Bone marrow (tissue), 2 donors: ENCODE measurements at regions not wholly inside any gene's neighbourhood (a gene's known extent, or its start where the extent isn't known, plus 50 kb on each side); places are given as distances from the start of the nearest gene placed in this dataset.

ENCODE experiments used
- DNase-seq, 2 donors: peaks; one replicate each; lab custom pipeline; 2025; lab: John Stamatoyannopoulos, UW

DNA sequence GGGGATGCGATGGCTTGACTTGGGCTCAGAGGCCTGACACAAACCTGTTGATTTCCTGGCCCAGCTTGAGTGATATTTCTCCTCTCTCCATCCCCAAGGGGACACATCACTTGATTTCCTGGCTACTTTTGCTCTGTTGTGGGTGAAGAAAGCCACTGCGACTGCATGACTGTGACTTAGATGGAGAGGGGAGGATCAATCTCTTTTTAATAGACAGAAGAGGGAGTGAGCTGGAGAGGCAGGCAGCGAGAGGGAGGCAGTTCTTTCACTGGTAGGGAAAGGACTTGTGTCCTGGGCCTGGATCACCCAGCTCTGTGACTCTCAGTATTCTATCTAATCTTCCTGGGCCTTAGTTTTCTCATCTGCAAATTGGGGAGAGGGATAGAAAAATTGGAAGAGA is 189.8 kb upstream of the RGMA start:
- DNase-seq = no peak

DNA sequence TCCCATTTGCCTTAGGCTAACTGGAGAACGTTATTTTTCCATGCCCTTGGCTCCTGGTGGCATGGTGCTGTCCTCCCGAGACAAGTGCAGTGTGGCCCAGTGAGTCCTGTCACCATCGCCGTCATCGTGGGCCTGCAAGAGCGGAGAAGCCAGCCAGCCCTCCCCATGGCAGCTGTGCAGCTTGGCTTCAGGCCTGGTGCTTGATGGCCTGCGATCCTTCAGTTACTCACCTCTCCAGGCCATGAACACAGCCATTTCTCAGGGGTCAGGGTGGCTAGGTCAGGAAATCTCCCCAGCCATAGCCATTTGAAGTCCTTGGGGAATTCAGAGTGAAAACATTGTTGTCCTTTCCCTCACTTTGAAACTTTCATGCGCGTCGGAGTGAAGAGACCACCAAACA is 189.0 kb upstream of the RGMA start:
- DNase-seq = no peak

DNA sequence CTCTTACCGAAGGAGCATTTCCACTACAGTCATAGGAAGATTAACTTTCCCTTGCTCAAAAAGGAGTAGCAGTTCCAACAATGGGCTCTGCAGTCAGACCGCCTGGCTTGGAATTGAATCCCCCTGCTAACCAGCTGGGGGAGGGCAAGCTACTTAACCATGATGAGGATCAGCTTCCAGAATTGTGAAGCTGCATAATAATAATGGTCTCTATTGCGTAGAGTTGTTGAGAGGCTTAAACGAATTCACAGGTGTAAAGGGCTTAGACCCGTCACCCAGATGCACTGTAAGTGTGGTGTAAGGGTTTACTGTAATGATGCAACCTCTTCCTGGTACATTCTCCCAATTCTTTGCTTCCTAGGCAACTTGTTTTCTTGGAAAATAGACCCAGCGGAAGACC is 185.2 kb upstream of the RGMA start:
- no peak for DNase-seq

DNA sequence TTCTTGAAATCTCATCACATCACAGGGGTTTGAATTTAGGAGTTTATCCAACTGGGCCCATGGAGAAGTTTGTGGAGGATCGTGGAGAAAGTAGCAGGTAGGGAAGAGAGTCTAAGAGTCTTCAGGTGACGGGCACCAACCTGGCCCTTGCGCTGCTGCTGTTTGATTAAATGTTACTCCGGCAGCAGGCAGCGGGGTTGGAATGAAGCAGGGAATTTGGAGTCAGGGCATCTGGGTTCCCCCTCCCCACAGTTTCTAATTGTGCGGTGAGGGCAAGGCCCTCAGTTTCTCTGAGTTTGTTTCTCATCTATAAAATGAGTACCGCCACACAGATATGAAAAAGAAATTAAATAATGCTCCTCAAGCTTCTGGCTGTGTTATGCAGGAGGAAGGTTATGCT is 182.9 kb upstream of the RGMA start:
- DNase-seq = no peak

DNA sequence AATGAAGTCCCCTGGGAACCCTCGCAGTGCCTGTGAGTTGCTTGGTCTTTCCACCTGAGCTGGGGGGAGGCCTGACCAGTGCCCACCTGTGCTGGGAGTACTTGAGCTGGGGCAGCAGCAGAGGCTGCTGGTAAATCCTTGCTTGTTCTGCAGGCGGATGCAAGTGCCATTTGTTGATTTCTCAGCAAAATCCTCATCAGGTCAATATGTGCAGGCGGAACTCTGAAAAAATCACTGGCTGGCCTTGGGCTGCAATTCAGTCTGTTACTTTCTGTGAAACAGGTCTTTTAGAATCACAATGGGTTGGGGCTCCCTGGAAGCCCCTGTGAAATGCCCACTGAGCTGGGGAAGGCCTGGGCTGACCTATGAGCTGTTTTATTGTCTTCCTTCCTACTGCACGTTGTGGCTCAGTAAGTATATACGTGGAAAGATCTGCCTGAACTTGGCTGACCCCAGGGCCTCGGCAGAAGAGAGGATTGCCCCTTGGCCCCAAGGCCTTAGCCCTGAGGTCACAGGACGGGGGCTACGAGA is 182.0 kb upstream of the RGMA start:
- DNase-seq = no peak

DNA sequence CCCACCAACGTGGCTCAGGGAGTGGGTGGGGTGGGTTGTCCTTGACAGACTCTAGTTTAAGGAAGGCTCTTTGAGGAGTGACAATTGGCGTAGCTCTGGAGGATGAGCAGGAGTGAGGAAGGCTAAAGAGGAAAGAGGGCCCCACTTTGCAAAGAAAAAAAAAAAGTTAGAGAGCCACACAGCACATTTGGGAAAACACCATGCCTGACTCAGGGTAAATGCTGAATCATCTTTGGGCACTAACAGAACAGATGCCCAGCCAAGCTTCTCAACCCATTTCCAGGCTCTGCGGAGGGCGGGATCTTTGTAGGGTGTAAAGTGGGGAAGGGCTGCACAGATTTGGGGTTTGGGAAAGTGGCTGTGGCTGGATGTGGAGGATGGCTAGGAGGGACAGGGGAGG is 179.1 kb upstream of the RGMA start:
- DNase-seq = no peak

DNA sequence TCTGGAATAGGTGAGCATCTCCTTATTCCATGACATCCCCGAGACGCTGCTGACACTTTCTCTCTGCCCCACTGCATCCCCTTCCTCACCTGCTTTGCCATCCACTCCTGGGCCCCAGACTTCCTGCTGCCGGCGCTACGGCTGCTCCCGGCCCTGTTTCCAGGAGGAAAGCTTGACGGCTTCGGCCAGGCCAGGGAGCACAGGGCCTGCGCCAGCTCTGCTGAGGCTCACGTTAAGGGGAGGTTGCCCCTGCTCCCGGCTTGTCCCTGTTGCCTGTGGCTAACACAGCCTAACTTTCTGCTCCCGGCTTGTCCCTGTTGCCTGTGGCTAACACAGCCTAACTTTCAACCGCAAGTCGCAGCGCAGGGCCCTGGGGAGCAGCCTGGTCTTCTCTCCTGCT is 177.3 kb upstream of the RGMA start:
- DNase-seq = no peak

DNA sequence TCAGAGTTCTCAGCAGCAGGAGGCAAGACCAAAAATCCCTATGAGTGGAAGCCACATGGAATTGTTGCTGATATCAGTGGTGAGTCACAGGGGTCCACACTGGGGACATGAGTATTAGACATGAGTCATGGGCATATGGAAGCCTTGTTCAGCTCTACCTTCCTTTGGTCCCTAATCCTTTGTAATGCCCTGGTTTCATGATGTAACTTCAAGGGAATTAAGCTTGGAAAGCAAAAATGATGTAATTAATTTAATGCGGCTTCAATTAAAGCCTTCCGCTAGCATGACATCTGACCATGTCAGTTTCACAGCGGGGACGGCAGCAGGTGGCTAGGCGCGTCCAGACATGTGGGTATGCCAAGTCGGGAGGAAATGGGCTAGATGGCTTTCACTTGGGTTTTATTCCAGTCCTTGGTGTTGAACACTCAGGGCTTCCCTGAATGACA is 176.1 kb upstream of the RGMA start:
- DNase-seq = no peak

DNA sequence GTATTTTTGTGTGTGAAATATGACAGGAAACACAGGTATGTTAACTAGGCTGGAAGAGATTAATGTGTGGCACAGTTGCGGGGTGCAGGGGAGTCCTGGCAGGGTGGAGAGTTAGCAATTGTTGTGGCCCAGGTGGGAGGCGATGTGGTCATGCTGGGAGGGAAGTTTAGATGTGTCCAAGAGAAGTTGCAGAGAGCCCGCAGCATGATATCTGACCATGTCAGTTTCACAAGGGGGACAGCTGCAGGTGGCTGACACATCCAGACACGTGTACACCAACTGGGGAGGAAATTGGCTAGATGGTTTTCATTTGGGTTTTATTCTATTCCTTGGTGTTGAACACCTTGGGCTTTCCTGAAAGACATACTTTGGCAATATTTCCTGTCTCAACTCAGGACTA is 172.8 kb upstream of the RGMA start:
- no peak for DNase-seq

DNA sequence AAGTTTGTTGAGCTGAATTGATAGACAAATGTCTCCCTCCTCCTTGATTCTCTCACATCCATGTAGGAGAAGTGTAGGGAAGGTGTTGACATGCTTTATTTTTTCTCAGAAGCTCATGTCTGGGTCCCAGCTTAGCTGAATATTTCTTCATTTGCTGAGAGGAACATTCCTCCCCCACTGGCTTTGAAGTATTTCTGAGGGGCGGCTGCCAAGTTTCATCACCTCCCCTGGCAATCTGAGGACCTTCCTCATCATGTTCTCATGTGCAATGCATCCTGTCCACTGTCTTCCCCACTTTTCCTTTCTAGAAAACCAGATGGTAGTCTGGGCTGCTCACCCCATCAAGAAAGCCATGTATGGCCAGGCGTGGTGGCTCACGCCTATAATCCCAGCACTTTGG is 168.9 kb upstream of the RGMA start:
- DNase-seq = no peak

DNA sequence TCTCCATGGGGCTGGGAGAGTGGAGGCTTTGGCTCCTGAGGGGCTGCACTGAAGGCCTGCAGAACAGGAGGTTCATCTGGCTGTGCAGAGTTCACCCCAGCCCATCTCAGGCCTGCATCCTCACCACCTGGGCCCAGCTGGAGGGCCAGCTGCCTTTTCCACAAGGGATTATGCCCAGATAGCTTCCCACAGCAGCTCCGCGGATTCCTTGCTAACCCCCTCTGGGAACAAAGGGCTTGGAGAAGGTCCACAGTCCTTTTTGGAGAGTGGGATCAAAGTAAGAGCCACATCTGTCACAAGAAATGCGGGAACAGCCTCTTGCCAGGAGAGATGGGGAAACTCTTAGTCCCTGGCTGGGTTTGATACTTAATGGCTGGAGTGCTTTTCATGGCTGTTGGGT is 164.7 kb upstream of the RGMA start:
- DNase-seq = no peak

DNA sequence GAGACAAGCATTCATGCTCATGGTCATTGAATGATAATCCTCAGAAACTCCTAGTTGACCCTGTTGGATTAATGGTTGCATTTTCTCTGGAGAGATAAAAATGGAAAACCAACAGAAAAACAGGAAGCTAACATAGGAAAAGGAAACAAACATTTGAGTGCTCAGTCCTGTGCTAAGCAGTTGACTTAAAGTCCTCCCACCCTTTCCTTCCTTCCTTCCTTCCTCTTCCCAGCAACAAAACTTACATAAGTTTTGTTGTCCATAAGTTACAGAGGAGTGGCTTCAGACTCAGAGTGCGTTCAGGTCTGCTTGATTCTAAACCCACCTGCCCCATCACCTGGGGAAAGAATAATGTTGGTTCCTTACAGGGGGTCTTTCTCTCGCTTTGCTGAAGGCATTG is 163.8 kb upstream of the RGMA start:
- DNase-seq = no peak

DNA sequence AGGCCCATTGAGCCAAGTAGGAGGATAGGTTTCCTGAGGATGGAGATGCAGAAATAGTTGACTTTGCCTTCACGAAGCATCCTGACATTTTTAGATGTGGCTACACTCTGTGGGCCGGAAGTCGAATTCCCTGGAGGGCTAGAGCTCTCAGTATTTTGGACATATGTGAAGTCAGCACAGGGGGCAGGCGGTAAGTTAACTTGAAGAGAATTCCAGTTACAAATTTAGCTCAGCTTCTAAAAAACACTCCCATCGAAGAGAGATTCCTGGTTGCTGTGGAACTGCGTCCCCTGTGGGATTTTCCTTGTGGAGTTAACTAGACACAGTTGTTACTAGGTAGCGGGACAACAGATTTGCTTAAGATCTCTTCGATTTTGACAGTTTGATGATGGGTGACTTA is 161.9 kb upstream of the RGMA start:
- DNase-seq = no peak

DNA sequence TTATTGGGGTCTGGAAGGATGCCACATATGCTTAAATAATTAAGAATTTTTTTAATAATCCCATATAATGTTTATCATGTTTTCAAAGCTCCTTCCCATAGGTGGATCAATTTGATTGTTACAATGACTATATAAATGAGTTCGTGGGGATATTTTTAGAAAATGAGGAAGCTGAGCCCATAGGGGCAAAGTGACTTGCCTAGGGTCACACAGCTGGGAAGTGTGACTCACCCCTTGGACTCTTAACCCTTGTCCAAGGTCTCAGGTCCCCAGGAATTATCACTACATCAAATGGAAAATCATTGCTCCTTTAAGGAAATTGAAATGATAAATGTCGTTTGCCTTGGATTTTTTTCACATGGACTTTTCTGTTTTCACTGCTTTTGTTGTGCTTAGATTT is 161.2 kb upstream of the RGMA start:
- DNase-seq = no peak

DNA sequence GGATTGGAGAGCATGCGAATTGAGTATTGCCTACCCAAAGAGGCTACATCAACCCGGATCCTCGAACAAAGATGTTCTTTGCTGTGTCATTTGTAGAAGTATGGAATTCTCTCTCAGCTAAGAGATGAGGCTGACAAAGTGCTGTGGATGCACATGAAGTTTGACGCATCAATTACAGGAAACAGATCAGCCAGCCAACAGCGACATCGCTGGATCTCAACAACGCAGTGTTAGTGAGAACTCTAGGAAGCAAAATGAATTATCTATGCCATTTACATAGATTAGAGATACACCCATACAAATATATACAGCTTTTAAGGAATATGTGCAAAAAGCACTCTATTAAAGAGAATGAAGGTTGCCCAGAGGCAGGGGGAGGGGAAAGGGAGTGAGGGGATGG is 160.6 kb upstream of the RGMA start:
- DNase-seq = no peak

DNA sequence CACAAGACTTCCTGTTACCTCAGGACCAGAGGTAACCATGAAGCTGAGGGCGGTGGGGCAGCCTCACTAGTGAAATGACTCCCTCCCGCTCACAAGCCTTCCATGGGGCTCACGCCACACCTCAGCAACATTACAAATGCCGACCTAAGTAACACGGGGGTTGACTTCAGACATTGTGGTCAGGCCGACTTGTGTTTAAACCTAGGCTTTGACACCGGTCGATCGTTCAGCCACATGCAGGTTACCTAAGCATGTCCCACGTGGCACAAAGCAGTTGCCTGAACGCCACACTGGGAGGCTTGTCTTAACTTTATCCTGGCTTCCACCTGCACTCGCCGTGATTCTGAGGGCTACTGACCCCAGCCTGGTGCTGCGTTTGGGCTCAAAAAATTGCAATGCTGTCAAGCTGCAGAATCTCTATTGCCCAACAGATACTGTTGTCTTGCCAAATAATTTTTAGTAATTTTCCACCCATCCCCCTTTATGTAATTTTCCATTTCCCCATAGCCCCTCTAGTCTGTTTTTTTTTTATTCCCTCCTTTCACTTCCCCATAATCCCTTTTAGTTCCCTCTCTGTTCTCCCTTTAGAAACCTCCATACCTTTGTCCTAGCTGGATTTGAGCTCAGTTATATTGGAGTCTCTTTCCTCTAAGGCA is 158.6 kb upstream of the RGMA start:
- no peak for DNase-seq

DNA sequence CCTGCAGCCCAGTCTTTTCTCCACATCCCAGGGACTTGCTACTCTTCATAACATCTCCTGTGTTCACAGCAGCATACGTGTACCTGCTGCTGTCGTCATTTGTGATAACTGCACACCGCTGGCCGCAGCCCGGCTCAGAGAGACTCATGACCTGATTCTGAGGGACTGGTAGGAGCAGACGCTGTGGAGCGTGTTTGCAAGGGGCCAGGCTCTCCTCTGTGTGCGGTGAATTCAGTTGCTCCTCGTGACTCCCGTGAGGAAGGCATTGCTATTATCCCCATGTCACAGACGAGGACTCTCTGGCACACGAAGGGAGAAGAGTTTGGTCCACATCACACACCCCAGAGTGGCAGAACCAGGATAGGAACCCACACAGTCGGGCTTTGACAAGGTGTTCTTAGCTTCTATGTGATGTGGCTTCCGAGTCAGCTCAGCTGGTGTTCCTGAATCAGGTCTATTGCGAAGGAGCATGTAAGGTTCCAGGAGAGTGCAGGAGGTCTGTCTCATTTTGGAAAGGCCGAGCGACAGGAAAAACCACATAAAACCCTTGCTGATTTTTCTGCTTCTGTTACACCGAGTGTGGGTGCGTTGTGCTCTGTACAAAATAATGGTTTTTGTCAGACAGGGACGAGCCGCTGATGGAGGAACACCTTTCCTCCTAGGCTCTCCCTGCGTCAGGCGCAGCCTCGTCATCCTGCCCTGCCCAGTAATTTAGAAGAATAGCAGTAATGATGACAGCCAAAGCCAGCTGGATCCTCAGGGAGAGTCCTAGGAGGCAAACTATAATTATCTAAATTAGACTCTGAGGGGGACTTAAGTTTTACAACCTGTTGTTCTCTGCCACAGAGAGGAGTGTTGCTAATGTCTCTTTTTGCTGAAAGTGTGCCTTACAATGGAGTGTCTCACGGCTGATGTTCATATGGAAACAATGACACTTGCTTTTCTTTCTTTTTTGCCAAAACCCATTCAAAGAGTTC is 157.5 kb upstream of the RGMA start:
- DNase-seq = no peak

DNA sequence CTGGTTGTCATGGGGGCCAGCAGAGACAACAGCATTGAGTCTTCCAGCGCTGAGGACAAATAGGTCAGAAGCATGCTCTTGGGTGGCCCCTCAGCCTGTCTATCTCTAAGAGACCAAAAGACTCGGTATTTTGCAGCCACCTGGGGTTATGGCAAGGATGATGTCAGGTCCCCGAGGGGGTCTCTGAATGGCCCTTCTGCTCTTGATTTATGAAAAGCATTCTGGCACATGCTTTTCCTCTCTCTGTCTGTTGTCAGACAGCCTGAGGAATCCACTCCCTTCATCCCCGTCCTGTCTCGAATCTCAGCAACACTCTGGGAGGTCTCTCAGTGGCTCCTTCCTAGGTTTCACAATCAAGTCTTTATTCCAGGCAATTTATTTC is 156.6 kb upstream of the RGMA start:
- DNase-seq = no peak

DNA sequence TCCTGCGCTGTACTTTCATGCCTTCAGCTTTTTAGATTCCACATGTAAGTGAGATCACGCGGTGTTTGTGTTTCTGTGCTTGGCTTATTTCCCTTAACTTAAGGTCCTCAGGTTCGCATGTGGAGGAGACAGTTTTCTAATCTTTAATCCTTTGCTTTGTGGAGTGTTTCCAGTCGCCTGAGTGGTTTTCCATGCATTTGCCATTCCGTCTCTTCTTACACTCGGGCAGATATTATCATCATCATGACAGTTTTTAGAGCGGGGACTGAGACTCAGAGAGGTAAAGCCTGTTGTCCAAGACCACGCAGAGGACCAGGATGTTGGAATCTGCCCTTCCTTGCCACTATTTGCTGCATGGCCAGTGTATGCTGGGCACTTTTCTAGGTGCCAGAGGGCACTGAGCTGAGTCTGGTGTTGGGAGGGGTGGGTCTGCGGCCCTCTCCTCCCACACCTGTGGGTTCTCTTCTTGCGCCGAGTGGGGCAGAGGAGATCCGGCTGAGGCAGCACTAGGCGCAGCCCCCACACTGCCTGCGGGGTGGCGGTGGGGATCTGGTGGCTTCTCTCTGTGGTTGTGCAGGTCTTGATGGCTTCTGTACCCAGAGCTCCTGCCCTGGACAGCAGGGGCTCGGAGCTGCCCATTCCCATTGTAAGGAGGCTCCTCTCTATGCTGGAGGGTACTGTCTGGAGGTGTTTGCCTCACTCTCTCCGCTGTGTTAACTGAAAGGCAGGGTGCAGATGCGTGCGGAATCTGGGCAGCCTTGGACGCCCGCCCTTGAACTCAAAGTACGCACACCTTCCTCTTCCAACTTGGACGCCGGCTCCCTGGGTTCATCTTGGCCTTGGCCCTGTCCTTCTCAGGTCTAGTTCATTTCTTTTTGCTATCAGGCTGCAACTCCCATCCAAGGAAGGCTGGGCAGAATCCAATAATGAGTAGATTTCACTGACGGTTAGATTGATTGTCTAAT is 156.0 kb upstream of the RGMA start:
- DNase-seq = no peak

DNA sequence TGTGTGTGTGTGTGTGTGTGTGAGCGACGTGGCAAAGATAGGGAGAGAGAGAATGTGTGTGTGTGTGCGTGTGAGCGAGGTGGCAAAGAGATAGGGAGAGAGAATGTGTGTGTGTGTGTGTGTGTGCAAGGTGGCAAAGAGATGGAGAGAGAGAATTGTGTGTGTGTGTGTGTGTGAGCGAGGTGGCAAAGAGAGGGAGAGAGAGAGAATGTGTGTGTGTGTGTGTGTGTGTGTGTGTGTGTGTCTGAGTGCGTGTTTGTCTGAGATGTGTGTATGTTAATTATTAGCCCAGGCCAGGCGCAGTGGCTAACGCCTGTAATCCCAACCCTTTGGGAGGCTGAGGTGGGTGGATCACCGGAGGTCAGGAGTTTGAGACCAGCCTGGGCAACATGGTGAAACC is 154.6 kb upstream of the RGMA start:
- DNase-seq = no peak

DNA sequence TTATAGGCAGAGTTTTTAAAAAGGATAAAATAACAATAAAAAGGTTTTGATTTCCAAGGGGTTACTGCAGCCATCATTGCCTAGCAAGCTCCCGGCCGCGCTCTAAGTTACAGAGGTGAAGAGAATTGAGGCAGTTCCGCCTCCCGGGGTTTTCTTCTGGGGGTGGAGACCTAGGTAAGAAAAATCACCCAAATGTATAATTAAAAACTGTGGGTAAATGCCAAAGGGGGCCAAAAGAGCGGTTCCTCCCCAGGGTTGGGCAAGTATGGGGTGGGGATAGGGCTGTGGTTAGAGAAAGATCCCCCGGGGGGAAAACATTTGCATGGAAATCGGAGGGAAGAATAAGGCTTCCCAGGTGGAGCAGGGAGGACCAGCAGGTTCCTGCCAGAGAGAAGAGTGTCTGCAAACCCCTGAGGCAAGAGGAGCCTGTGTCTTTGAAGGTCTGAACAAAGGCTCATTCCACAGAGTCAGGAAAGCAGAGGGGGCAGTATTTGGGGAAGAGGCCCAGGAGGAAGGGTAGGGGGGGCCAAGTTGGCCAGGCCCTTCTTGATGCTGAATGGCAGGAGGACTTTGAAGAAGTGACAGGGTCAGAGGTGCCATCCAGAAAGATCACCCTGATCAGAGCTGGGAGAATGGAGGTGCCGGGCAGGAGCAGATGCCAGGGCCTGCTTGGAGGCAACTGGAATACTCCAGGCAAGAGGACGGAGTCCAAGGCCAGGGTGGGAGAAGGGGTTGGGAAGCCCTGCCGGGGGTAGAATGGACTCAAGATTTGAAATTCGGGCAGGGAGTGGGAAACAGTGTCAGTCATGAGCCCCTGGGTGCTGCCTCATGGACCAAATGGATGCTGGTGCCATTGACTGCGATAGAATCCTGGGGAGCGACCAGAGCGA is 152.9 kb upstream of the RGMA start:
- no peak for DNase-seq
